SW480 (cell line): ENCODE measurements at regions not wholly inside any gene's neighbourhood (a gene's known extent, or its start where the extent isn't known, plus 50 kb on each side); places are given as distances from the start of the nearest gene placed in this dataset.
"Not testable (repeated sequence)": the region's sequence is repeated elsewhere in the genome, so short reads cannot be mapped to it uniquely, and the experiment has no call there.

ENCODE experiments used
- DNase-seq: peaks from one replicate; pipeline ENCODE4 v3.0.0-alpha.2; 2016; ENCODE audit warnings: low spot score

- DNase-seq = no peak
These were observed 492.4 kb downstream of the TNS3 start for GRCh38 chr7:47089461-47089860.

GRCh38 chr7:47089068-47089417 is 492.9 kb downstream of the TNS3 start:
- DNase-seq = no peak

- DNase-seq = peak; percentile 71
These were observed 493.4 kb downstream of the TNS3 start for GRCh38 chr7:47088329-47089067.

GRCh38 chr7:47087866-47088265 is 494.0 kb downstream of the TNS3 start:
- DNase-seq = no peak

GRCh38 chr7:47085491-47086275 is 496.2 kb downstream of the TNS3 start:
- no peak for DNase-seq

GRCh38 chr7:47083476-47084250 is 498.2 kb downstream of the TNS3 start:
- DNase-seq = no peak

- no peak for DNase-seq
These were observed 501.1 kb downstream of the TNS3 start for GRCh38 chr7:47080816-47081215.

- DNase-seq = no peak
These were observed 503.7 kb downstream of the TNS3 start for GRCh38 chr7:47078241-47078640.

GRCh38 chr7:47074702-47075153 is 507.2 kb downstream of the TNS3 start:
- no peak for DNase-seq

- no peak for DNase-seq
These were observed 508.6 kb downstream of the TNS3 start for GRCh38 chr7:47073284-47073683.

- DNase-seq = no peak
These were observed 510.0 kb downstream of the TNS3 start for GRCh38 chr7:47071866-47072265.

- DNase-seq = no peak
These were observed 512.4 kb downstream of the TNS3 start for GRCh38 chr7:47069385-47070076.

GRCh38 chr7:47066976-47067614 is 514.8 kb downstream of the TNS3 start:
- DNase-seq = no peak

- DNase-seq = no peak
These were observed 525.2 kb downstream of the TNS3 start for GRCh38 chr7:47056731-47057130.

GRCh38 chr7:47052541-47053208 is 529.2 kb downstream of the TNS3 start:
- DNase-seq = not testable (repeated sequence)

- no peak for DNase-seq
These were observed 532.6 kb downstream of the TNS3 start for GRCh38 chr7:47049234-47049774.

- DNase-seq = no peak
These were observed 534.5 kb downstream of the TNS3 start for GRCh38 chr7:47047384-47047783.

GRCh38 chr7:47046949-47047348 is 535.0 kb downstream of the TNS3 start:
- DNase-seq = no peak

GRCh38 chr7:47045207-47046051 is 536.5 kb downstream of the TNS3 start:
- DNase-seq = no peak

- DNase-seq = no peak
These were observed 537.3 kb downstream of the TNS3 start for GRCh38 chr7:47044625-47045024.
